NOMO-1 treated with DMSO at 0.1 percent for 48 hours (cell line): ENCODE measurements at regions not wholly inside any gene's neighbourhood (a gene's known extent, or its start where the extent isn't known, plus 50 kb on each side); places are given as distances from the start of the nearest gene placed in this dataset.

ENCODE experiments used
- DNase-seq: peaks from one replicate; lab custom pipeline; 2025; ENCODE audit not compliant: unreplicated experiment; lab: John Stamatoyannopoulos, UW

DNA sequence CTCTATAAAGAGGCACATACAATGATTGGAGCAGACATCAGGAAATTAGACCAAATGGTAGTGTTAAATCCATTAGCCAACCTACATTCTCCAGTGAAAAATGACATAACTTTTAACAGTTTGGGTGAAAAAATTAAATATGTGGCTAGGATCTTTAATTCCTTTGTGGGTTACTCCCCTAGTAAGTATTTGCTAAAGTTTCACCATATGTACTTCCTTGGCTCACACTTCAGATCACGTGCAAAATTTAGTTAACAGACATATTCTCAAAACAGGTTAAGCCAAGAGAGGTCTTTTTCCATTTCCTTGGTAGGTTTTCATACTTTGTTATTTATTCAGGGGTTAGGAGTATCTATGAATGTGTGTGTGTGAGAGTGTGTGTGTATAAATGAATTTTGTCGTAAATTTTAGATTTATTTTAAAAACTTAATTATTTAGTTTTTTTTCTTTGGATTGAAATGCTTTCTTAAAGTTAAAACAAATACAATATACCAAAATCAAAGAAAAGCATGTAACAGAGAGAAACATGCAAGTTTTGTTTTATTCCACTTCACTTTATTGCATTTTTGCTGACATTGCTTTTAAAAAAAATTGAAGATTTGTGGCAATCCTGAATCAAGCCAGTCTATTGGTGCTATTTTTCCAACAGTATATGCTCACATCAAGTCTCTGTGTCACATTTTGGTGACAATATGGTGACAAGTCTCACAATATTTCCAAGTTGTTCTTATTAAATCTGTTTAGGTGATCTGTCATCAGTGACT is 258.7 kb downstream of the FLRT2 start:
- no peak for DNase-seq

DNA sequence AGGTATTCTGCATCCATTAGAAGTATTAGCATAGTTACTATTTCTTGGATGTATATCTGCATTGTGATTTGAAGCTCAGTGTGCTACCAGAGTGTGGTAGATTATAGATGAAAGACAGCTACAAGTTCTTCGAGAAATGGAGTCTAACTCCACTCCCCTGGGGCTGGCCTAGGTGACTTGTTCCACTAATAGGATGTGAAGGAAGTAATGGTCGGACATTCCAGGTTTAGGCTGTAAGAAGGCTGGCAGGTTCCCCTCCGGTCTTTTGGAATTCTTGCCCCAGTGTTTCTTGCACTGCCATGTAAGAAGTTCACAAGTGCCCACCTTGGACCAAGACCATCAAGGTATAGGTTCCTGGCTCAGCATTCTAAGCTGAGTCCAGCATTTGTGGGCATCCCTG is 236.4 kb downstream of the FLRT2 start:
- DNase-seq, result no peak

DNA sequence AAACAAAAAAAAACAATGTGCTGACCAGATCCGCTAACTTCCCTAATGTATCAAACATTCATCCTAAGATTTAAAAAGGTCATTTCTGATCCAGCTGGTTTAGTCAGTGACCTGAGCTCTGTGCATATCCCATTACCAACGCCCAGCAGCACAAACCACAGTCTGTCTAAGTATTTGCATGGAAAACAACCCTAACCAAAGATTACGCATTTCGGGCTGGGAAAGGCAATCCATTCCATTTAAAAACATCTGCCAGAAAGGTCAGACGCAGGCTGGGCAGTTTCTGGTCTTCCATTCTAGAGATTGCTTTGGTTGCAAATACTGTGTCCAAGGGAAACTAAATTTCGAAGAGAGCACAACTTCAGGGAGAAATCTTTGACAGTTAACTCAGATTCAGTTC is 234.9 kb downstream of the FLRT2 start:
- no peak for DNase-seq

DNA sequence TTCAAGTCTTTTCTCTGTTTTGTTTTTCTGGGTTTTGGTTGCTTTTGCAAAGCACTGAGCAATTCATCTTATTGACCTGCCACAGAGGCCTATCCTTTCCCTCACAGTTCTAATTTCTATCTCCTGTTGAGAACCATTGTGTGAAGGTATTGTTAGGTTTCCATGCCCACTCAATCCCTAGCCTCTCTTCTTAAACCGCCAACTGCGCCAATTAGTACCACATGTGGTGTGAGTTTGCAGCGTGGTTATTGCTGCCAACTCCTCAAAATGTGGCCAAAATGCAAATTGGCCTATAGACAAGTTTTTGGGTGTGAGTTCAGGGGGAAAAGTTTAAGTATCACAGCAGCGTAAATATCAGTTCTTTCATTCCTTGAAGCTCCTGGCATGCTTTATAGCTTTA is 232.6 kb downstream of the FLRT2 start:
- no peak for DNase-seq

DNA sequence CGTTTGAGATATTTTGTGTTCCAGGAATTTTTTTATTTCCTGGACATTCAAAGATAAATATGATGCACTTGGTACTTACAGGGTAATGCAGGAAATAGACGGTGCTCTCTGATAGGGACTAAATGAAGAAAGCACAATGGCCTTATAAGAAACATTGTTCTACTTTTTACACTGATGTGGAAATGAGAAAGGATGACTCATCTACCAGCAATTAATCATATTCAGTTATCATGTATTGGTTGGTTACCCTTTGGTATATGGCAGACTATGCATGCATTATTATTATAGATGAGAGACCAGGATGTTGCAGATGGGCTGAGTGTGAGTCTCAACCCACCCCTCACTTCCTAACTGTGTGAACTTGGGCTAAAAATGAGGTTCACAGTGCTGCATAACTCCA is 222.2 kb downstream of the FLRT2 start:
- no peak for DNase-seq

DNA sequence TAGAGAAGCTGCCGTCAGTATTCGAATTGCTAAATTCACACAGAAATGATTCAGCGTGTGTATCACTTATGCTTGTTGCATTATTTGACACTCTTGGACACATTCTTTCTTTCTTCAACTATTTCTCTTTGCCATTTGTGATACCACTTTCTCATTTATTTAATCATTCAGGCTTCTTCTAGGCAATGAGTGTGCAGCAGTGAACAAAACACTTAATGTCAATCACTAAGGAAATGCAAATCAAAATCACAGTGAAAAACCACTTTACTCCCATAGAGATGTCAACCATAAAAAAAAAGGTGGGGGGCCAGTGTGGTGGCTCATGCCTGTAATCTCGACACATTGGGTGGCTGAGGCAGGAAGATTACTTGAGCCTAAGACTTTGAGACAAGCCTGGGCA is 214.6 kb downstream of the FLRT2 start:
- no peak for DNase-seq

DNA sequence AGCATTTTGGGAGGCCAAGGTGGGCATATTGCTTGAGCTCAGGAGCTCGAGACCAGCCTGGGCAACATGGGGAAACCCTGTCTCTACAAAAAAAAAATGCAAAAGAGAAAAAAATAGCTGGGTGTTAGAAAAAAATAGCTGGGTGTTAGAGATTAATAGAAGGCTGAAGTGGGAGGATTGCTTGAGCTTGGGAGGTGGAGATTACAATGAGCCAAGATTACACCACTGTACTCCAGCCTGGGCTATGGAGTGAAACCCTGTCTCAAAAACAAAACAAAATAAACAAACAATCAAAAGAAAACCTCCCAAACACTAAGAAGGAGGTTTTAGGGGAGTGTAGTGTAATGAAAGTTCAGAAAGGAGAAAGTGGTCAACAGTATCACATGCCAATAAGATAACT is 202.1 kb downstream of the FLRT2 start:
- DNase-seq, result no peak

DNA sequence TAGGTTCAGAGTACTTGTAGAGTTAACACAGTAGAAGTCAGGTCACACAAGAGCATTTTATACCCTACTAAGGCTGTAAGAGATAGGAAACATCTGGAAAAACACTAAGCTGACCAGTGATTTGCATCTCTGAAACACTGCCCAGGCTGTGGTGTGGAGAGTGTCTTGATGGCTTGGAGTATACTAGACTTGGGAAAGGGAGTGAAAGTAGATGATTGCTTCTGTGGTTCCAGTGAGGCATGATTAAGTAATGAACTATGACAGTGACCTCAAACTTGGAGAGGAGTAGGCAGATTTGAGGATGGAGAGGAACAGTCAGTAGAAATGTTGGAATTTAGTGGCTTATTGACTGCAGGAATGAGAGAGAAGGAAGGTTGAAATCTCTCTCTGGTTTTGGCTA is 201.2 kb downstream of the FLRT2 start:
- no peak for DNase-seq

DNA sequence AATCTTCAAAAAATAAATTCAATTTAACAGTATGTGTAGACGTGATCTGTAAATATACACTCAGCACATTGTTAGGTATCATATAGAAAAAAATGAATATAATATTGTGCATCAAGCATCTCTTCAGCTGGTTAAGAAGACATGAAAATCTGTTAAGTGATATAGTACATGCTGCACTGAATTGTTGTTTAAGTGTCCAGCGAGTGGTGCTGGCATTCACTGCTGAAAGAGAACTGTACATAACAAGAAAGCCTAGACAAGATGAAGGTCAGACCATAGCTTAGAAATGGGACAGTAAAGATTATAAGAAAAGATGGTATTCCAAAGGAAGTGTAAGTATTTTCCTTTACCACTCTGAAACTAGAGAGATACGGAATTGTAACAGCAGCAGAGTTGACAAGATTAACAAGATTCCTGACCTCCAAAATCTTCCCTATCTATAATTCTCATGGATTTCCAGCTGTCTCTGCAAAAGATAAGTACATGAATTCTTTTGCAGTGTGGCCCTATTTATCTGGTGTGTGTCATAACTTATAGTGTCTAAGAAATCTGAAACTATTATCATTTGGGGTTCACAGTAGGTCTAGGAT is 198.6 kb downstream of the FLRT2 start:
- DNase-seq, result no peak

DNA sequence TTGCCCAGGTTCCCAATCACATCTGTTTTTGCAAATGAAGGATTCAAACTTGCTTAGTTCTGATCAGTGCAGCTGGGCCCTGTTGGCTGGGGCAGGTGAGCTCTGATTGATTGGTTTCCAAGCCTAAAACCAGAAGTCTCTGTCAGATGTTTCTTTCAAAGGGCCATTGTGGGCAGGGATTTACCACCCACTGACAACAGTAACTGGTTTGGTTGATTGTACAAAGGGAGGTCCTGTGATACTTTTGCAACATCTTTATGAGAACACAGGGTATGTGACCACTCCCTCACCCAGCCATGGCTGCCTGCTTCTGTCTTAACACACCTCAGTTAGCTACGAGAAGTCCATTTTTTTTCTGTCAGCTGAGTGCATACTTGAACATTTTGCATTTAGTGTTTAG is 184.1 kb downstream of the FLRT2 start:
- no peak for DNase-seq

DNA sequence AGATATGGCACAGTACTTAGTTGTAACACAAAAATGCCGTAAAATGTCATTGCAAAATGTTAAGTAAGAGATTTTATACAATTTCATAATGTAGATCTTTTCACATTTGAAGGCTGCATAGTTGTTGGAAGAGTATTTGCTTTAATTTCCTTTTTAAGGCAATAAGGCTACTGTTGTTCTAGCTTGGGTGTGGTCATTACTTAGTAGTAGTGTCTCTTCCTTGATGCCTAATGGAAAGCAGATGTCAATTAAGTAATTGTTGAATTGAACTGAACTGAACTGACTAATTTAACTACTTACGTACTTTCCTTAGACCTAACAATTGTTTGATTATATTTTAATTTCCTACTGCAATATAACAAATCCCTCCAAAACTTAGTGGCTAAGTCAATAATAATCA is 181.7 kb downstream of the FLRT2 start:
- DNase-seq, result no peak
